Activated naive CD4-positive, alpha-beta T cell treated with anti-CD3 and anti-CD28 coated beads for 36 hours (primary cell): ENCODE measurements at regions not wholly inside any gene's neighbourhood (a gene's known extent, or its start where the extent isn't known, plus 50 kb on each side); places are given as distances from the start of the nearest gene placed in this dataset.

Experiments used
- CTCF ChIA-PET: fragments of 350-600 bp; sonication (Branson Sonifier 250); formaldehyde crosslinking; loops from one replicate; lab custom pipeline; 2021; ENCODE audit warnings: antibody characterized with exemption; lab: Charles Lee
- DNase-seq: peaks from one replicate; pipeline ENCODE4 v3.0.0-alpha.2; 2020
- H3K27ac Mint-ChIP-seq: one replicate; pipeline ENCODE4 v1.8.0; 2021; ENCODE audit warnings: mild to moderate bottlenecking, mixed read lengths
- H3K27me3 Mint-ChIP-seq: one replicate; pipeline ENCODE4 v1.8.0; 2021; ENCODE audit warnings: low read depth, mixed read lengths
- H3K36me3 Mint-ChIP-seq: one replicate; pipeline ENCODE4 v1.8.0; 2021; ENCODE audit warnings: low read depth, mixed read lengths
- H3K4me1 Mint-ChIP-seq: one replicate; pipeline ENCODE4 v1.8.0; 2021; ENCODE audit warnings: low read depth, mixed read lengths
- H3K4me3 Mint-ChIP-seq: one replicate; pipeline ENCODE4 v1.8.0; 2021; ENCODE audit warnings: mild to moderate bottlenecking, moderate library complexity, mixed read lengths
- H3K9me3 Mint-ChIP-seq: one replicate; pipeline ENCODE4 v1.8.0; 2021; ENCODE audit warnings: mixed read lengths
- intact Hi-C: fragments of 100-400 bp; cut with micrococcal nuclease; formaldehyde crosslinking; loops from one replicate; pipeline ENCODE4 v1.15.1; 2023

DNA sequence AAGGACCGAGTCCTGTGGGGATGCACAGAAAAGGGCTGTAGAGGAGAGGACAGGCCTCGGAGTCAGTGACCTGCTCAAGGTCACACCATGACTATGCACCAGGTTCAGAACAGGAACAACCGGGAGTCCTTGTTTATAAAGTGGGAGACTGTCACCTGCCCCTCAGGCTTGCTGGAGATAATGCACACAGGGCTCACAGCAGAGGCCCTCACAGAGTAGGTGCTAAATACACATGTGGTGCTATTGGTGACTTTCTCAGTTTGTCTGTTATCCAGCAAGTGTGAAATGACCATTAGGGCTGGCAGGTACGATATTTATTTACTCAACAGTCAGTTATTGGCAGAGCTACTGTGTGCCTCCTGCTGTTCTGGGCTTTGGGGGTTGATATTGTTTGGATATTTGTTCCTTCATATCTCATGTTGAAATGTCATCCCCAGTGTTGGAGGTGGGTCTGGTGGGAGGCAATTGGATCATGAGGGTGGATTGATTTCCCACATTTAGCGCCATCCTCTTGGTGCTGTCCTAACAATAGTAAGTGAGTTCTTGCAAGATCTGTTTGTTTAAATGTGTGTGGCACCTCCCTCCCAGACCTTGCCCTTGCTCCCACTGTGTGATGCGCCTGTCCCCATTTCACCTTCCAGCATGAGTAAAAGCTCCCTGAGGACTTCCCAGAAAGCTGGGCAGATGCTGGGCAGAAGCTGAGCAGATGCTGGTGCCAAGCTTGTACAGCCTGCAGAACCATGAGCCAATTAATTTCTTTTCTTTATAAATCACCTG is 162.1 kb upstream of the MPHOSPH6 start:
- no peak overlapping the region for H3K27ac Mint-ChIP-seq
- H3K27me3 Mint-ChIP-seq: peaks cover 6% of the 10 kb centered on the region
- H3K4me1 Mint-ChIP-seq: no peaks in the 10 kb centered on the region
- no peak overlapping the region for H3K4me3 Mint-ChIP-seq
- intact Hi-C loops: no loop called here
- CTCF ChIA-PET: no interaction called here
- H3K36me3 Mint-ChIP-seq: no peaks in the 10 kb centered on the region
- H3K9me3 Mint-ChIP-seq: no peaks in the 10 kb centered on the region
- no peak for DNase-seq

DNA sequence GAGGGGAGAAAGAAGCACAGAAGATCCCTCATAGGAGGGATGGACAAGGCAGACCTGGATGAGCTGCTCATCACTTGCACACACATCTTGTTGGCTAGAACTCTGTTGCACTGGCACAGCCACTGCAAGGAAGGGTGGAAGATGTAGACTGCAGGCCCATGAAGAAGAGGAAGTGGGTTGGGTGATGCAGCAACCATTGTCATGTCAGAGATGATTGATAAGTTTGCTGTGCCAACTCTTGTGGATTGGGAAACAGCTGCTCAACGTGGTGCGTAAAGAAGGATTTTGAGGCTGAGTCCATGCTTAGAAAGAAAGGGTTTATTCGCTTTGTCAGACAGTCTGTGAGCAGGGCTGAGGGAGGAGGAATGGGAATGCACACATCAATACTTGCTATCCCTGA is 161.4 kb upstream of the MPHOSPH6 start:
- H3K9me3 Mint-ChIP-seq: no peaks in the 10 kb centered on the region
- no peak overlapping the region for H3K27ac Mint-ChIP-seq
- H3K36me3 Mint-ChIP-seq: no peaks in the 10 kb centered on the region
- CTCF ChIA-PET: no interaction called here
- no peak overlapping the region for H3K4me3 Mint-ChIP-seq
- DNase-seq: no peak
- H3K27me3 Mint-ChIP-seq: no peaks in the 10 kb centered on the region
- intact Hi-C loops: no loop called here
- no peaks in the 10 kb centered on the region for H3K4me1 Mint-ChIP-seq

DNA sequence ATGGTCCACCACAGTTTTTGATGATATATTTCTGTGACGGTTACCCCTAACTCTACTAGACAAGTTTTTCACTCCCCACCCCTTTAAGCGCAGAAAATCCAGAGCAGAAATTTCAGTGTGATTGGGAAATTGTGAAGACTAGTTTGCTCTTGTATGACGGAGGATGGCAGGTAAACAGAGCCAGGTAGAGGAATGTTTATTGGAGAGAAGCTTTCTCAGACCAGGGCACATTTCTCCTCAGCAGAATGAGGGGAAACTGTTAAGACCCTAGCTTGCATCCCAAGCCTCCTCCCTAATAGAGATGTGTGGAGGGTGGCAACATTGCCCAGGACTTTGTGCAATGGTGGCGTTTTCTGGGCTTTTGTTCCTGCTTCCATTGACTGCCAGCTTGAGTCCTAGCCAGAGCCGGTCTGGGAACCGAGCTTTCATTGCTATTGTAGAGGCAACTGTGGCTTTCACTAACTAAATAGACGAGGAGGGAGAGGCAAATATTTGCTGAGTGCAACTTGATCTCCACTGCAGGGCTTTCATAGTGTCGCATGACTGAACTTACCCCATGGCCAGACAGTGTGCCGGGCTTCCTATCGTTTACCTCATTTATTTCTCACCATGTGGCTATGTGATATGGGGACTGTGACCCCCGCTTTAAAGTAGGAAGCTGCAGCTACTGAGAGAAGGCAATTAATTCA is 159.6 kb upstream of the MPHOSPH6 start:
- intact Hi-C loops: no loop called here
- no peak for DNase-seq
- CTCF ChIA-PET: no interaction called here
- no peaks in the 10 kb centered on the region for H3K4me1 Mint-ChIP-seq
- no peak overlapping the region for H3K27ac Mint-ChIP-seq
- H3K9me3 Mint-ChIP-seq: no peaks in the 10 kb centered on the region
- H3K36me3 Mint-ChIP-seq: no peaks in the 10 kb centered on the region
- H3K4me3 Mint-ChIP-seq: no peak overlapping the region
- no peaks in the 10 kb centered on the region for H3K27me3 Mint-ChIP-seq

- Mint-ChIP-seq H3K36me3 (no peaks in the 10 kb centered on the region), H3K27me3 (no peaks in the 10 kb centered on the region), H3K9me3 (peaks cover 6% of the 10 kb centered on the region), H3K4me3 (no peak overlapping the region), H3K27ac (no peak overlapping the region), H3K4me1 (no peaks in the 10 kb centered on the region)
- CTCF ChIA-PET: no interaction called here
- no peak for DNase-seq
- intact Hi-C loops: no loop called here
Measured at GRCh38 chr16:82328881-82329469, 159.0 kb upstream of the MPHOSPH6 start.

- DNase-seq: no peak
- CTCF ChIA-PET: no interaction called here
- no peaks in the 10 kb centered on the region for H3K36me3 Mint-ChIP-seq
- H3K9me3 Mint-ChIP-seq: peaks cover 14% of the 10 kb centered on the region
- intact Hi-C loops: no loop called here
- H3K27ac Mint-ChIP-seq: no peak overlapping the region
- peaks cover 2% of the 10 kb centered on the region for H3K27me3 Mint-ChIP-seq
- no peaks in the 10 kb centered on the region for H3K4me1 Mint-ChIP-seq
- H3K4me3 Mint-ChIP-seq: no peak overlapping the region
Measured at GRCh38 chr16:82323171-82323570, 153.1 kb upstream of the MPHOSPH6 start.

GRCh38 chr16:82322177-82322576 is 152.2 kb upstream of the MPHOSPH6 start:
- CTCF ChIA-PET: no interaction called here
- DNase-seq: no peak
- no peak overlapping the region for H3K4me3 Mint-ChIP-seq
- H3K4me1 Mint-ChIP-seq: no peaks in the 10 kb centered on the region
- no peaks in the 10 kb centered on the region for H3K36me3 Mint-ChIP-seq
- intact Hi-C loops: no loop called here
- peaks cover 14% of the 10 kb centered on the region for H3K9me3 Mint-ChIP-seq
- H3K27ac Mint-ChIP-seq: no peak overlapping the region
- peaks cover 2% of the 10 kb centered on the region for H3K27me3 Mint-ChIP-seq

GRCh38 chr16:82319038-82319437 is 149.0 kb upstream of the MPHOSPH6 start:
- intact Hi-C loops: no loop called here
- CTCF ChIA-PET: interaction anchor here (0.7 kb wide), 2 partner anchors 379 to 1435 kb away, joined by 3 to 6 read pairs; no protein-coding TSS in a partner anchor

GRCh38 chr16:82317411-82318167 is 147.6 kb upstream of the MPHOSPH6 start:
- H3K4me3 Mint-ChIP-seq: no peak overlapping the region
- no peaks in the 10 kb centered on the region for H3K4me1 Mint-ChIP-seq
- no peaks in the 10 kb centered on the region for H3K9me3 Mint-ChIP-seq
- CTCF ChIA-PET: no interaction called here
- no peak for DNase-seq
- intact Hi-C loops: no loop called here
- H3K36me3 Mint-ChIP-seq: no peaks in the 10 kb centered on the region
- peaks cover 4% of the 10 kb centered on the region for H3K27me3 Mint-ChIP-seq
- H3K27ac Mint-ChIP-seq: no peak overlapping the region

More at GRCh38 chr16:82319038-82319437, 149.0 kb upstream of the MPHOSPH6 start:
- Mint-ChIP-seq H3K36me3 (no peaks in the 10 kb centered on the region), H3K27ac (no peak overlapping the region), H3K4me1 (no peaks in the 10 kb centered on the region), H3K27me3 (peaks cover 2% of the 10 kb centered on the region), H3K9me3 (peaks cover 9% of the 10 kb centered on the region), H3K4me3 (no peak overlapping the region)
- no peak for DNase-seq

- Mint-ChIP-seq H3K4me1 (no peaks in the 10 kb centered on the region), H3K36me3 (no peaks in the 10 kb centered on the region), H3K27me3 (peaks cover 12% of the 10 kb centered on the region), H3K4me3 (no peak overlapping the region), H3K9me3 (no peaks in the 10 kb centered on the region), H3K27ac (no peak overlapping the region)
- intact Hi-C loops: no loop called here
- no peak for DNase-seq
- CTCF ChIA-PET: no interaction called here
Measured at GRCh38 chr16:82313754-82314153, 143.7 kb upstream of the MPHOSPH6 start.

GRCh38 chr16:82311528-82311927 is 141.5 kb upstream of the MPHOSPH6 start:
- Mint-ChIP-seq H3K4me3 (no peak overlapping the region), H3K4me1 (no peaks in the 10 kb centered on the region), H3K9me3 (no peaks in the 10 kb centered on the region), H3K27me3 (peaks cover 12% of the 10 kb centered on the region), H3K27ac (no peak overlapping the region), H3K36me3 (no peaks in the 10 kb centered on the region)
- intact Hi-C loops: no loop called here
- CTCF ChIA-PET: no interaction called here
- DNase-seq: no peak

DNA sequence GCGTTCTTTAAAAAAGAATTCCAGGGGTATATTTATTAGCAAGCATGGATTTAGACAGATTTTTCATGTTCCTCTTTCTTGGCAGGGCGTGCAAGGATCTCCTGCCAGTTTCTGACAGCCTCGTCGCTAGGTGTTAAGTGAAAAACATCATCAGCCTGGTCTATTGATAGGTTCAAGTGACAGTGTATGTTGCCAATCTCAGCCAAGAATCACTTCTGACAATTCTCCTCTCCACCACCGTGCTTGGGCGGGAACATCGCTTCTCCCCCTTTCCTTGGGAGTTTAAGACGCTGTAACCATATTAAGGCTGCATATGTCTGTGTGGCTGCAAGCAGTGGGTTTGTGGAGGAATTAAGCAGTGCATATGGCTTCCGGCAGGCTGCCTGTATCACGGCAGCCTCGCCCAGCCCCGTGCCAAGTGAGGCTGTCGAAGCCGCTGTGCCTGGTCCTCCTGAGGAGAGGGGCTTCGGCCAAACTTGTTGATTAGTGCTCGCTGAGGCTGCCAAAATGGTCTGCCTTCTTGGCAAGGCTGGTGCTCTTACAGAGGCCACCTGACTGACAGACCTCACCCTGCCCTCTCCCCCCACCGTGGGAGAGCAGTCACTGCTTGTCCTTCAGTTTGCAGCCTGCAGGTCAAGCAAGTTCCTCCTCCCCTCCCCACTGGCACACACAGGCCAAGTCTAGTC is 132.2 kb upstream of the MPHOSPH6 start:
- CTCF ChIA-PET: no interaction called here
- no peak overlapping the region for H3K4me3 Mint-ChIP-seq

More for the DNA sequence above, 132.2 kb upstream of the MPHOSPH6 start:
- Mint-ChIP-seq H3K4me1 (no peaks in the 10 kb centered on the region), H3K9me3 (peaks cover 2% of the 10 kb centered on the region), H3K27ac (no peak overlapping the region), H3K36me3 (no peaks in the 10 kb centered on the region), H3K27me3 (peaks cover 5% of the 10 kb centered on the region)
- no peak for DNase-seq
- intact Hi-C loops: no loop called here
